ENCODE measurements at regions not wholly inside any gene's neighbourhood (a gene's known extent, or its start where the extent isn't known, plus 50 kb on each side); places are given as distances from the start of the nearest gene placed in this dataset.
"Not testable (repeated sequence)": the region's sequence is repeated elsewhere in the genome, so short reads cannot be mapped to it uniquely, and the experiment has no call there.

DNA sequence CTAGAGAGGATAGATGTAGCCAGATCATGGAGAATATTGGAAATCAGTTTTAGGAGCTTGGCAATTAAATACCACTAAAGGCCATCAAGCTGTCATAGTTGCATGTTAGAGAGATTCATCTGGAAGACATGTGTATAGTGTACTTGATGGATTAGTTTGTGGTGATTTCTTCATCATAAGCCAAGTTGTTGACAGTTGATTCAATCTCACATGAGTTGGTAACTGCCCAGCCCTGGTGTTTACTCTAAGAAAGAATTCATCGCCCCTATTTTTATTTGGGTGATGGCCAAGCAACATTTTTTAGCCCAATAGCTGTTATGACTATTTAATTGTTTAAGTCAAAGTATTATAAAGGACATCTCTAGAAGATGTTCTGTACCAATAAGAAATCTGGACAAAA lies 737.6 kb downstream of the PLA2G4A start:
- TF ChIP-seq, protein P1, sequence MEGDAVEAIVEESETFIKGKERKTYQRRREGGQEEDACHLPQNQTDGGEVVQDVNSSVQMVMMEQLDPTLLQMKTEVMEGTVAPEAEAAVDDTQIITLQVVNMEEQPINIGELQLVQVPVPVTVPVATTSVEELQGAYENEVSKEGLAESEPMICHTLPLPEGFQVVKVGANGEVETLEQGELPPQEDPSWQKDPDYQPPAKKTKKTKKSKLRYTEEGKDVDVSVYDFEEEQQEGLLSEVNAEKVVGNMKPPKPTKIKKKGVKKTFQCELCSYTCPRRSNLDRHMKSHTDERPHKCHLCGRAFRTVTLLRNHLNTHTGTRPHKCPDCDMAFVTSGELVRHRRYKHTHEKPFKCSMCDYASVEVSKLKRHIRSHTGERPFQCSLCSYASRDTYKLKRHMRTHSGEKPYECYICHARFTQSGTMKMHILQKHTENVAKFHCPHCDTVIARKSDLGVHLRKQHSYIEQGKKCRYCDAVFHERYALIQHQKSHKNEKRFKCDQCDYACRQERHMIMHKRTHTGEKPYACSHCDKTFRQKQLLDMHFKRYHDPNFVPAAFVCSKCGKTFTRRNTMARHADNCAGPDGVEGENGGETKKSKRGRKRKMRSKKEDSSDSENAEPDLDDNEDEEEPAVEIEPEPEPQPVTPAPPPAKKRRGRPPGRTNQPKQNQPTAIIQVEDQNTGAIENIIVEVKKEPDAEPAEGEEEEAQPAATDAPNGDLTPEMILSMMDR (IDR thresholded peaks at IDR 0.05): no peak
- TF ChIP-seq ZFX (IDR thresholded peaks at IDR 0.05; ENCODE audit: borderline replicate concordance): no peak
- H3K27ac ChIP-seq: no peak overlapping the region

DNA sequence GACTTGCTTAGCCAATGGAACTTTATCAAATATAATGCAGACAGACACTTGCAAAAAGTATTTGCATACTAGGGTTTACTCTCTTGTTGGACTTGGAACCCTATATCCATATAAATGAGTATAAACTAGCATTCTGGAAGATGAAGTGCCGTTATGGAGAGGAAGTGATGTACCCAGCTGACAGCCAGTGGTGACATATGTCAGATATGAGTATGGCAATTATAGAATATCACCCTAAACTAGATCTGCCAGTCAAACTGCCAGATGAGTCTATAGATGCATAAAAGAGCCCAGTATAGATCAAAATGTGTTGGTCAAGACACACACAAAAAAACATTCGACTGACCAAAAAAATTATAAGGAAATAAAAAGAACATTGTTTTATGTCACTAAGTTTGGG lies 739.3 kb downstream of the PLA2G4A start:
- no peak overlapping the region for H3K27ac ChIP-seq
- TF ChIP-seq, protein P1 (IDR thresholded peaks at IDR 0.05): no peak
- no peak for TF ChIP-seq ZFX (IDR thresholded peaks at IDR 0.05; ENCODE audit: borderline replicate concordance)

DNA sequence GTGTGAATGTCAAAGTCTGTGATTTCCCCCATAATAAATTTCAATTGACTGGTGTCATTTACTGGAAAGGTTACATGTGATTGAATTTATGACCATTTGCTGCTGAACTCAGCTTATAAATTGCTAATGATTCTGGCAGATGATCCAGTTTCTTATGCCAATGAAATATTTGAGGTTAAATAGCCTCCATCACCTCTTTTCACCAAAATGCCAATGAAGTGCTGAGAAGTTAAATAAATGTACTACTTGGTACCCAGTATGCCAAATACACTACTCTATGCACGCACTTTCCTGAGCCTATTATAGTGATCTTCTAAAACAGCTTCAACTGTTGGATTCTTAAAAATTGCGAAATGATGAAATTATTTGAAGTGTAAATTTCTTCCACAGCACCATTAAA lies 741.4 kb downstream of the PLA2G4A start:
- H3K27ac ChIP-seq: no peak overlapping the region
- TF ChIP-seq ZFX (IDR thresholded peaks at IDR 0.05; ENCODE audit: borderline replicate concordance): no peak
- TF ChIP-seq, protein P1 (IDR thresholded peaks at IDR 0.05): no peak

DNA sequence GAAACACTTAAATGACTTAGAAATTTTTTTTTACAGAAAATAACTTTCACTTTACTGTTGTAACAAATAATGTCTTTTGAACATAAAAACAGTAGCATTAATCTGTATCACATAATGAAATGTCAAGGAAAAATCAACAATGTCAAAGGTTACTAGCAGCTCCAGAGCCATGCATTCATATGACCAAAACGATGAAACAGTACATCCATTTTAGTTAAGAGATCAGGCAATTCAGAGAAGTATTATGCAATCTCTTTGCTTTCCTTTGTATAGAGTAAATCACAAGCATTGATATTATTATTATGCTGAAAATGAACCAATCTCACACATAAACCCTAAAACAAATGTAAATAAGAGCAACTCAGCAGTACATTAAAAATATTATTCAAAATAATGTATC lies 748.9 kb downstream of the PLA2G4A start:
- no peak overlapping the region for H3K27ac ChIP-seq
- TF ChIP-seq ZFX (IDR thresholded peaks at IDR 0.05; ENCODE audit: borderline replicate concordance): no peak
- TF ChIP-seq, protein P1 (IDR thresholded peaks at IDR 0.05): no peak

DNA sequence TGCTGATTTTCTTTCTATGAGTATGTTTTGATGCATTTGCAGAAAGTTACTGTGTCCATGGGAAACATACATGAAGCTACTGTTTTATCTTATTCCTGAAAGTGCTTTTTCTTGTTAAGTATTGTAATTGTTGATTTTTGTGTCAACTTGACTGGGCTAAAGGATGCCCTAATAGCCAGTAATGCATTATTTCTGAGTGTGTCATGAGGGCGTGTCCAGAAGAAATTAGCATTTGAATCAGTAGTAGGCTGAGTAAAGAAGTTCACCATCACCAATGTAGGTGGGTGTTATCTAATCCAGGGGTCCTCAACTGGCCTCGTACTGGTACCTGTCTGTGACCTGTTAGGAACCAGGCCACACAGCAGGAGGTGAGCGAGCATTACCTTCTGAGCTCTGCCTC lies 760.2 kb downstream of the PLA2G4A start:
- H3K27ac ChIP-seq: no peak overlapping the region
- TF ChIP-seq ZFX (IDR thresholded peaks at IDR 0.05; ENCODE audit: borderline replicate concordance): no peak
- TF ChIP-seq, protein P1 (IDR thresholded peaks at IDR 0.05): no peak

DNA sequence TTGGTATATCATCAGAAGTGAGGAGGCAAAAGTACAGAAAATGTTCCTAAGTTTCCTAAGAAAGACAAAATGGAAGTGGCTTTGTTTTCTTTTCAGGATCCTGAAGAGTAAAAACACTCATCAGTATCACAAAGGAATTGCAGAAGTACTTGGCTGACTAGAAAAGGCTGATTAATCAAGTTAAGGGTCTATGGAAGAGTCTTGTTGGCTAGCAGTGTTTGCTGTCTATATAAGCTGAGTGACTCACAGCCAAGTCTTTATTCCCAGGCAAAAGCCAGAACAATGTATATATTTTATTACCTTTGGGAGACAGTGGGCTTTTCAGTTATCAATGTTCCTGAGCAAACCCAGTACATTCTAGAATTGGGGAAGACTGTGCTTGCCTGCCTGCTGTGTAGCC lies 777.0 kb downstream of the PLA2G4A start:
- H3K27ac ChIP-seq: no peak overlapping the region
- no peak for TF ChIP-seq ZFX (IDR thresholded peaks at IDR 0.05; ENCODE audit: borderline replicate concordance)
- TF ChIP-seq, protein P1 (IDR thresholded peaks at IDR 0.05): no peak

DNA sequence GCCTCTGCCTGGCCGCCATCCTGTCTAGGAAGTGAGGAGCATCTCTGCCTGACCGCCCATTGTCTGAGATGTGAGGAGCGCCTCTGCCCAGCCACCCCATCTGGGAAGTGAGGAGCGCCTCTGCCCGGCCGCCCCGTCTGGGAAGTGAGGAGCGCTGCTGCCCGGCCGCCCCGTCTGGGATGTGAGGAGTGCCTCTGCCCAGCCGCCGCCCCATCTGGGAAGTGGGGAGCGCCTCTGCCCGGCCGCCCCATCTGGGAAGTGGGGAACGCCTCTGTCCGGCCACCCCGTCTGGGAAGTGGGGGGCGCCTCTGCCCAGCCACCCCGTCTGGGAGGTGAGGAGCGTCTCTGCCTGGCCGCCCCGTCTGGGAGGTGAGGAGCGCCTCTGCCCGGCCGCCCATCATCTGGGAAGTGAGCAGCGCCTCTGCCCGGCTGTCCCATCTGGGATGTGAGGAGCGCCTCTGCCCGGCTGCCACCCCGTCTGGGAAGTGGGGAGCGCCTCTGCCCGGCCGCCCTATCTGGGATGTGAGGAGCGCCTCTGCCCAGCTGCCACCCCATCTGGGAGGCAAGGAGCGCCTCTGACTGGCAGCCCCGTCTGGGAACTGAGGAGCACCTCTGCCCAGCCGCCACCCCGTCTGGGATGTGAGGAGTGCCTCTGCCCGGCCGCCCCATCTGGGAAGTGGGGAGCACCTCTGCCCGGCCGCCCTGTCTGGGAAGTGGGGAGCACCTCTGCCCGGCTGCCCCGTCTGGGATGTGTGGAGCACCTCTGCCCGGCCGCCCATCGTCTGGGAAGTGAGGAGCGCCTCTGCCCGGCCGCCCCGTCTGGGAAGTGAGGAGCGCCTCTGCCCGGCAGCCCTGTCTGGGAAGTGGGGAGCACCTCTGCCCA lies 787.3 kb downstream of the PLA2G4A start:
- not testable (repeated sequence) for H3K27ac ChIP-seq

DNA sequence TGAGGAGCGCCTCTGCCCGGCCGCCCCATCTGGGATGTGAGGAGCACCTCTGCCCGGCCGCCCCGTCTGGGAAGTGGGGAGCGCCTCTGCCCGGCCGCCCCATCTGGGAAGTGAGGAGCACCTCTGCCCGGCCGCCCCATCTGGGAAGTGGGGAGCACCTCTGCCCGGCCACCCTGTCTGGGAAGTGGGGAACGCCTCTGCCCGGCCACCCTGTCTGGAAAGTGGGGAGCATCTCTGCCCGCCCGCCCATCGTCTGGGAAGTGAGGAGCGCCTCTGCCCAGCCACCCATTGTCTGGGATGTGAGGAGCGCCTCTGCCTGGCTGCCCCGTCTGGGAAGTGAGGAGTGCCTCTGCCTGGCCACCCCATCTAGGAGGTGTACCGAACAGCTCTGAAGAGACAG lies 788.1 kb downstream of the PLA2G4A start:
- not testable (repeated sequence) for H3K27ac ChIP-seq

Measured in 22Rv1 (cell line).